ENCODE measurements at regions not wholly inside any gene's neighbourhood (a gene's known extent, or its start where the extent isn't known, plus 50 kb on each side); places are given as distances from the start of the nearest gene placed in this dataset.
"Not testable (repeated sequence)": the region's sequence is repeated elsewhere in the genome, so short reads cannot be mapped to it uniquely, and the experiment has no call there.

DNA sequence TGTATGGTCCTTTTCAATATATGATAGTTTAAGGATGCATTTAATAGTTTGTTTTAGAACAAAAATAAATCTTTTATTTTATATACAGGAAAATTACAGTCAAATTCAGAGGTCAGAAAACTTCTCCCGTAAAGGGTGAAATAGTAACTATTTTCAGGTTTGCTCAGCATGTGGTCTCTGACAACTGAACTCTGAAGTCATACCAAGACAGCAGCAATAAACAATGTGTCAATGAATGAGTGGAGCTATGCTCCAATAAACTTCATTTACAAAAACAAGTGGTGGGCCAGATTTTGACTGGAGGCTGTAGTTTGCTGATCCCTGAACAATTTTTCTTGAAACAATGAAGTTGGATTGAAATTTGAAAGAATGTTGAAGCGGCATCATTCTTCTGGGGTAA, 123.6 kb downstream of the ZNF248 start:
- no peak for DNase-seq

- DNase-seq, result no peak
These were observed 124.7 kb downstream of the ZNF248 start for GRCh38 chr10:37732685-37733084.

GRCh38 chr10:37728830-37729229, 128.6 kb downstream of the ZNF248 start:
- no peak for DNase-seq

GRCh38 chr10:37727491-37728352, 129.7 kb downstream of the ZNF248 start:
- DNase-seq, result no peak

DNA sequence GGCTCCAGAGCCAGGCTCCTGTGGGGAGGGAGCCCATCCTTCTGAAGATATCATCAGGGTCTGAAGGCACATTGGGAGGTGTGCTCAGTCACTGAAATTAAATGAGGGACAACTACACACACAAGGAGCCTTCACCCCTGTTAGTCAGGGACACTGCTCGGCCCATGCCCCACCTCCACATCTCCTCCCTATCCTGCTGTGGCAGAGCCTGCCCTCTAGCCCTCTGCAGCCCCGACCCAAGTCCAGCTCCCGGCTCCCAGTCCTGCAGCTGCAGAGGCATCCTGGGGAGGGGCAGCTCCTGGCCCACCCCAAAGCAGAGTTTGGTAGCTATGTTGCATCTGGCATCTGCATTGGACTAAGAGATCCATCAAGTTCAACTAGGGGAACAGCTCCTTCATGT, 136.3 kb downstream of the ZNF248 start:
- no peak for DNase-seq

DNA sequence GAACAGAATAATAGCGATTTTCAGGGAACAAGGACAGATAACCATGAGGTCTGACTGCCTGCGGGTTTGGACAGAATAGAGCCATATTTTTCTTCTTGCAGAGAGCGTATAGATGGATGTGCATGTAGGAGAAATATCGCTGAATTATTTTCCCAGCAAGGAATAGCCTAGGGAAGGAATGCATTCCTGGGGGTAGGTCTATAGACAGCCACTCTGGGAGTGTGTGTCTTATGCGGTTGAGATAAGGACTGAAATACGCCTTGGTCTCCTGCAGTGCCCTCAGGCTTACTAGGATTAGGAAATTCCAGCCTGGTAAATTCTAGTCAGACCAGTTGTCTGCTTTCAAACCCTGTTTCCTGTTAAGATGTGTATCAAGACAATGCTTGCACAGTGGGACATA, 139.3 kb downstream of the ZNF248 start:
- not testable (repeated sequence) for DNase-seq

- no peak for DNase-seq
These were observed 143.8 kb downstream of the ZNF248 start for GRCh38 chr10:37713642-37714041.

GRCh38 chr10:37713132-37713501, 144.3 kb downstream of the ZNF248 start:
- no peak for DNase-seq

- no peak for DNase-seq
These were observed 144.8 kb downstream of the ZNF248 start for GRCh38 chr10:37712489-37713131.

- no peak for DNase-seq
These were observed 145.6 kb downstream of the ZNF248 start for GRCh38 chr10:37711617-37712488.

- DNase-seq, result no peak
These were observed 146.4 kb downstream of the ZNF248 start for GRCh38 chr10:37710831-37711616.

DNA sequence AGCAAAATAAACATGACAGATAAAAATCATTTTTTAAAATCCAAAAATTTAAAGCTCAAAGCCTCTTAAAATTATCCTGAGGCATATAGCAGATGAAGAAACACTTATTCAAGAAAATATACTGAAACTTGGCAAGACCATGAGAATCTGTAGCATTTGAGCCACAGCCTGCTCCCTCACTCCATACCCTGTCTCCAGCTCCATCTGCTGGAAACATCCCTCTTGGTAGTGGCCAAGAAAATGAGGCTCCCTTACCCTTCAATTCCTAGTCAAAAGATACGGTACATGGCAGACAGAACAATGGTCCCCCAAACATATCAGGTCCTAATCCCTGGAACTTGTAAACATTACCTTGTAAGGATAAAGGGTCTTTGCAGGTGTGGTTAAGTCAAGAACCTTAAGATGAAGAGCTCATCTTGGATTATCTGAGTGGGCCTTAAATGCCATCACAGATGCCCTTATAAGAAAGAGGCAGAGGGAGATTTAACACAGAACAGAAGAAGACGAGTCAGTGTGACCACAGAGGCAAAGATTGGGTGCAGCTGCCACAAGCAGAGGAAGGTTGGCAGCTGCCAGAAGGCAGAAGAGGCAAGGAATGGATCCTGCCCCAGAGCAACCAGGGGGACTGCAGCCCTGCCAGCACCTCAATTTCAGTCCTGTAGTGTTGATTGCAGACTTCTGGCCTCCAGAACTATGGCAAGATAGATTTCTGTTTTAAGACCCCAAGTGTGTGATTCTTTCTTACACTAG, 149.4 kb downstream of the ZNF248 start:
- DNase-seq, result no peak

DNA sequence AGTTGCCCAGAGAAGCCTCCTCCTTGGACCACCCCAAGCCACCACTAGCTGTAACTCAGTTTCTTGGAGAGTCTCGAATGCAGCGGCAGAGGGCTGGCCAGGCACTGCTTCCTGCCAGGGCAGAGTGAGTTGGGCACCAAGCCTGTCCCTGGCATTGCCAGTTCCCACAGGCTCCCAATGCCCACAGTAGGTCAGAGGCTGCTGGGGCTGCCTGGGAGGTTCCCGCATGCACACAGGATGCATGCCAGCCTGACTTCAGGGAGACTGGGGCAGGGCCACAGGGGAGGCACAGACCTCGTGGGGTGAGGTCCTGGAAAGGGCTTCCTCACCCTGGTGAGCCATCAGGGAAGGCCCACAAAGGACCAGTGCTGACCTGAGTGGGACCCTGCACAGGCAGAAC, 152.8 kb downstream of the ZNF248 start:
- DNase-seq, result no peak

DNA sequence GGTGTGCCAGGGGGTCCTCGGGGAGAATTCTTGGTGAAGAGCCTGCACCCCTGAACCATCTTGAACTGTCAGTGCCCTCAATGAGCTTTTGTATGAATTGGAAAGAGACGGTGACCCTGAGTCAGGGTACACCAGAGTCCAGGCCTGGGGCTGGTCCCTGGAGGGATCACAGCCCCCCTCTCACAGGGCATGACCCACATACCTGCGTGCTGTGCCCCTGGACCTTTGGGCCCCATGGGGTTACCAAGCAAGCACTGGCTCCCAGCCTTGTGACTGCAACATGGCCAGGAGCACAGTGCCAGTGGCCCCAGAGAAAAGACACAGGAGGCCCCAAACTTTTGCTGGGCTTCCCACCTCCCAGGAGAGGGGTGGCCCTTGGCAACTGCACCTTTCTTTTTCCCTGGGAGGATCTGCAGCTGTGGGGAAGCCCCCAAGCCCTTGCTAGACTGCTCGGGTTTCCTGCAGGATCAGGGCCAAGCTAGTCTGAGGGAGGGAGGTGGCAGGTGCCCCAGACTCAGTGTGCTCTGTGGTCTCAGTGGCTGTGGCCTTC, 153.5 kb downstream of the ZNF248 start:
- DNase-seq, result no peak

GRCh38 chr10:37703114-37703513, 154.3 kb downstream of the ZNF248 start:
- DNase-seq, result no peak

- DNase-seq, result no peak
These were observed 155.5 kb downstream of the ZNF248 start for GRCh38 chr10:37701781-37702493.

- DNase-seq, result no peak
These were observed 156.3 kb downstream of the ZNF248 start for GRCh38 chr10:37700886-37701780.

DNA sequence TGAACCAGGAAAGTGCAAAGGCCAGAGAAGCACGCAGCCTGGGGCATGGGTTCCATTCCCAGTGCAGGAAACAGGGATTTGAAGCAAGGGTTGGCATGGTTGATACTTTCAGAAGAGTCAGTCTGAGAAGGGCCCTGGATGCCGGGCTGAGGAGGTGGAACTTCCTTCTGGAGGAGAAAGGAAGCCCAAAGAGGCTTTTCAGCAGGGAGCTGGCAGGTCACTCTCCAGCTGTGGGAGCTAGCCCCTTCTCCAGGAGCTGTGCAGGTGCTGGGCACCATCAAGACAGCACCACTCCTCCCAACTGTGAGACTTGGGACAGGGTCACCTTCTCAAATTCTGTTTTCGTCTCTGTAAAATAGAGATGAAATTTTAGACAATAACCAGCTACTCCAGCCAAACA, 169.8 kb downstream of the ZNF248 start:
- no peak for DNase-seq

Data from muscle of back (tissue), 3 donors.